PC-9 (cell line): ENCODE measurements at regions not wholly inside any gene's neighbourhood (a gene's known extent, or its start where the extent isn't known, plus 50 kb on each side); places are given as distances from the start of the nearest gene placed in this dataset.

Experiments
- EZH2 ChIP-seq: fragments of 200-600 bp; sonication (generic); IDR thresholded peaks from 2 replicates; pipeline ENCODE4 v1.8.0; 2017; ENCODE audit warnings: antibody characterized with exemption, low read depth
- TF ChIP-seq, protein P1 (sequence below): fragments of 200-600 bp; sonication (generic); conservative IDR thresholded peaks from 2 replicates; pipeline ENCODE4 v1.6.1; 2017; ENCODE audit warnings: mixed run types, antibody characterized with exemption, mild to moderate bottlenecking, moderate library complexity

DNA sequence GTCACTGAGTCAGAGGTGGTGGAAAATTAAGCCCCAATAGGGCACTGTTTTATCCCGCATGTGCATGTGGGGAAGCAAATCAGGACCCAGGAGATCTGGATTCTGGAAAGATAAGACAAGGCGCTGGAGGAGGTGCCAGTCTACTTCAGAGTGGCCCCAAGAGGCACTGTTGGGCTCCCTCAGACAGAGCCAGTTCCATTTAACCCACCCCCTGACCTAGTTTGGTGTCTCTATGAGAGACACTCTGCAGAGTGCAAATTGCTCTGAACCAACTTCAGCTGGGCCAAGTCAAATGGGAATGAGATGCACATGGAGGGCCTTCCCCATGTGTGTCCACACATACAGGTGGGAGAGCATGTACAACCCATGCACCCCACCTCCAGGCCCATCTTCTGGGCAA is 71.1 kb upstream of the MED9 start:
- TF ChIP-seq, protein P1, sequence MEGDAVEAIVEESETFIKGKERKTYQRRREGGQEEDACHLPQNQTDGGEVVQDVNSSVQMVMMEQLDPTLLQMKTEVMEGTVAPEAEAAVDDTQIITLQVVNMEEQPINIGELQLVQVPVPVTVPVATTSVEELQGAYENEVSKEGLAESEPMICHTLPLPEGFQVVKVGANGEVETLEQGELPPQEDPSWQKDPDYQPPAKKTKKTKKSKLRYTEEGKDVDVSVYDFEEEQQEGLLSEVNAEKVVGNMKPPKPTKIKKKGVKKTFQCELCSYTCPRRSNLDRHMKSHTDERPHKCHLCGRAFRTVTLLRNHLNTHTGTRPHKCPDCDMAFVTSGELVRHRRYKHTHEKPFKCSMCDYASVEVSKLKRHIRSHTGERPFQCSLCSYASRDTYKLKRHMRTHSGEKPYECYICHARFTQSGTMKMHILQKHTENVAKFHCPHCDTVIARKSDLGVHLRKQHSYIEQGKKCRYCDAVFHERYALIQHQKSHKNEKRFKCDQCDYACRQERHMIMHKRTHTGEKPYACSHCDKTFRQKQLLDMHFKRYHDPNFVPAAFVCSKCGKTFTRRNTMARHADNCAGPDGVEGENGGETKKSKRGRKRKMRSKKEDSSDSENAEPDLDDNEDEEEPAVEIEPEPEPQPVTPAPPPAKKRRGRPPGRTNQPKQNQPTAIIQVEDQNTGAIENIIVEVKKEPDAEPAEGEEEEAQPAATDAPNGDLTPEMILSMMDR: no peak
- TF ChIP-seq EZH2: no peak
